ENCODE measurements at regions not wholly inside any gene's neighbourhood (a gene's known extent, or its start where the extent isn't known, plus 50 kb on each side); places are given as distances from the start of the nearest gene placed in this dataset.
"Not testable (repeated sequence)": the region's sequence is repeated elsewhere in the genome, so short reads cannot be mapped to it uniquely, and the experiment has no call there.

DNA sequence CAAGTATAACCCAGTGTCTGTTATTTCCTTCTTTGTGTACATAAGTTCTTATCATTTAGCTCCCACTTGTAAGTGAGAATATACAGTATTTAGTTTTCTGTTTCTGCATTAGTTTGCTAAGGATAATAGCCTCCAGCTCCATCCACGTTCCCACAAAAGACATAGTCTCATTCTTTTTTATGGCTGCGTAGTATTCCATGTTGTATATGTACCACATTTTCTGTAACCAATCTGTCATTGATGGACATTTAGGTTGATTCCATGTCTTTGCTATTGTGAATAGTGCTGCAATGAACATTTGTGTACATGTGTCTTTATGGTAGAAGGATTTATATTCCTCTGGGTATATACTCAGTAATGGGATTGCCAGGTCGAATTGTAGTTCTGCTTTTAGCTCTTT, 95.6 kb downstream of the NXNL2 start:
- TF ChIP-seq POLR2A, POLR2AphosphoS5 (IDR thresholded peaks at IDR 0.05; ENCODE audit: low read depth, low read length): not testable (repeated sequence)

All from GM12891 (cell line).